ENCODE measurements at regions not wholly inside any gene's neighbourhood (a gene's known extent, or its start where the extent isn't known, plus 50 kb on each side); places are given as distances from the start of the nearest gene placed in this dataset.

DNA sequence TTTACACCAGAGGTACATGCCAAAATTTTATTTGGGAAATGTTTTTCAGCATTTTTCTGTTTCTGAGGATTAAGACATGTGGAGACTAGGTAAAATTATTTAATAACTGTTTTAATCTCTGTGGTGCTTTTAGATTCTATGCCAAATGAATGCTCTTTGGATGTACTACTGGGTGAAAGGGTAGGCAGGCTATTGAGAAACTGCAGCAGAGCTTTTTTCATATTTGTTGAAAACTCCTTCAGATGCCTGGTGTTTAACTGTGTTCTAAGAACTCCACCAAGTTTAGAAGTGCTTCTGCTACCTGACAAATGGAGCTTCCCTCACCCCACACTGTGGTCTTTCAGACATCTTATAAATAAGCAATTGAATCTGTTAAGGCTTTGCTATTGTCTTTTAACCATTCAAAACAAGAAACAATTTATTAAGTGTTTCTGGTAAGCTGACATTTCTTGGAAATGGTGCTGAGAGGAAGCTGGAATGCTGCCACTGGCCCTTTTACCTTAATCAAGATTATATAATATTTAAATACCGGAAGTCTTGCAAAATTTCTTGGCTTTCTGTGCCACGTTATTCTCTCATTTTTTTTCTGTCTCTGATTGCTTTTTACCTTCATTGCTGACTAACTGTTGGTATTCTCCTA is 51.2 kb upstream of the CYSLTR1 start:
- no peak overlapping the region for H3K27ac ChIP-seq (ENCODE audit: extremely low read depth, low read depth, low read length)
- no peak overlapping the region for H2AFZ ChIP-seq (ENCODE audit: low read depth, low read length)
- POLR2A ChIA-PET: no interaction called here
- 0% methylated on average over 2 of the region's 2 CpGs for WGBS (ENCODE audit: insufficient coverage, low coverage, missing lambda C conversion rate)
- no peak overlapping the region for H3K9ac ChIP-seq (ENCODE audit: insufficient read depth in 1 of 2, low read depth in 2 of 2, low read length in 2 of 2)
- no peaks in the 10 kb centered on the region for H3K36me3 ChIP-seq (ENCODE audit: control insufficient read depth, insufficient read depth, low read length)
- DNase-seq (ENCODE audit: extremely low read depth in 1 of 4, low spot score in 3 of 4) (no peak), FAIRE-seq (no peak), ATAC-seq (no peak)
- in situ Hi-C loops (cut with MboI): no loop called here
- H3K79me2 ChIP-seq (ENCODE audit: control insufficient read depth, insufficient read depth, low read length): no peaks in the 10 kb centered on the region
- CTCF ChIA-PET (ENCODE audit: low intra/inter-chr PET ratio): no interaction called here
- H3K4me1 ChIP-seq (replicated peaks in 1 of 2; ENCODE audit: control insufficient read depth in 2 of 2, insufficient read depth in 2 of 2, low read length in 2 of 2): no peaks in the 10 kb centered on the region
- H3K4me2 ChIP-seq (ENCODE audit: insufficient read depth, low read length): no peak overlapping the region
- H4K20me1 ChIP-seq (replicated peaks; ENCODE audit: control insufficient read depth, insufficient read depth, low read length): no peaks in the 10 kb centered on the region
- H3K27me3 ChIP-seq (ENCODE audit: control insufficient read depth in 2 of 2, insufficient read depth in 2 of 2, low read length in 2 of 2): no peaks in the 10 kb centered on the region
- H3K9me3 ChIP-seq (replicated peaks; ENCODE audit: control insufficient read depth, insufficient read depth, low read depth, low read length): no peaks in the 10 kb centered on the region
- BruUV-seq (replicated peaks): no TSS peak
- TF ChIP-seq CREM (IDR thresholded peaks at IDR 0.05; ENCODE audit: low read depth) (no peak), RCOR1 (IDR thresholded peaks at IDR 0.05; ENCODE audit: borderline replicate concordance in 1 of 2, low read depth in 2 of 2, low read length in 2 of 2) (no peak), MYC (IDR thresholded peaks at IDR 0.05; ENCODE audit: low read depth, low read length) (no peak), MYC (CRISPR knock-in tag; IDR thresholded peaks at IDR 0.05; ENCODE audit: borderline replicate concordance, low read depth) (no peak), HDAC8 (tag; IDR thresholded peaks at IDR 0.05) (no peak), HNRNPH1 (optimal IDR thresholded peaks at IDR 0.05; ENCODE audit: low read depth, low read length) (no peak), ZZZ3 (IDR thresholded peaks at IDR 0.05) (no peak), SREBF1 (IDR thresholded peaks at IDR 0.05; ENCODE audit: borderline replicate concordance, low read depth, low read length) (no peak), SAFB2 (IDR thresholded peaks at IDR 0.05; ENCODE audit: borderline replicate concordance, low read depth, low read length, severe bottlenecking) (no peak), ELF1 (tag; IDR thresholded peaks at IDR 0.05) (no peak)
- H3K4me3 ChIP-seq: no peak overlapping the region
- intact Hi-C loops (cut with micrococcal nuclease): no loop called here
- no peaks in the 10 kb centered on the region for H3K9me1 ChIP-seq (ENCODE audit: control insufficient read depth, insufficient read depth, low read length)

Data from K562 (cell line).